CD14-positive monocyte (primary cell): ENCODE measurements at regions not wholly inside any gene's neighbourhood (a gene's known extent, or its start where the extent isn't known, plus 50 kb on each side); places are given as distances from the start of the nearest gene placed in this dataset.

Source experiments
- DNase-seq, 3 donors: peaks; one replicate each; pipeline ENCODE4 v3.0.0-alpha.2; 2011 to 2022
- H2AFZ ChIP-seq: 2 replicates; pipeline ENCODE4 v1.6.0; 2012; ENCODE audit warnings: mild to moderate bottlenecking, low read depth, low read length, inconsistent platforms; ENCODE audit not compliant: insufficient read depth, poor library complexity, severe bottlenecking
- H3K27ac ChIP-seq, 2 donors: 1 replicate in 1 of 2; 2 replicates in 1 of 2; pipeline ENCODE4 v1.5.1; 2012 to 2013; ENCODE audit warnings: low read length in 2 of 2, control low read depth in 1 of 2, inconsistent platforms in 1 of 2, low read depth in 1 of 2, mild to moderate bottlenecking in 1 of 2
- H3K27me3 ChIP-seq, 2 donors: one replicate each; pipeline versions ENCODE4 v1.6.0 to v1.6.1; 2011 to 2013; ENCODE audit warnings: low read length in 2 of 2; ENCODE audit not compliant: control insufficient read depth in 2 of 2, insufficient read depth in 2 of 2
- H3K36me3 ChIP-seq, 2 donors: replicated peaks in 1 of 2; 1 replicate in 1 of 2; 2 replicates in 1 of 2; pipeline versions ENCODE4 v1.5.1 to v1.6.1; 2012 to 2013; ENCODE audit warnings: low read length in 2 of 2, control low read depth in 1 of 2, inconsistent platforms in 1 of 2, mild to moderate bottlenecking in 1 of 2; ENCODE audit not compliant: insufficient read depth in 2 of 2, control insufficient read depth in 1 of 2
- H3K4me1 ChIP-seq, 2 donors: 1 replicate in 1 of 2; 2 replicates in 1 of 2; pipeline versions ENCODE4 v1.5.1 to v1.6.1; 2012 to 2013; ENCODE audit warnings: low read length in 2 of 2, control low read depth in 1 of 2, inconsistent platforms in 1 of 2, mild to moderate bottlenecking in 1 of 2, moderate library complexity in 1 of 2; ENCODE audit not compliant: insufficient read depth in 2 of 2, control insufficient read depth in 1 of 2
- H3K4me2 ChIP-seq: replicated peaks from 2 replicates; pipeline ENCODE3; 2012; ENCODE audit warnings: low read length, moderate library complexity, mild to moderate bottlenecking; ENCODE audit not compliant: poor library complexity, severe bottlenecking; ENCODE audit errors: extremely low read depth
- H3K4me3 ChIP-seq, 3 experiments: fragments of 200-600 bp in 1 of 3; sonication (generic) in 1 of 3; replicated peaks in 1 of 3; 1 replicate in 2 of 3; 2 replicates in 1 of 3; pipeline ENCODE4 v1.5.1; 2011 to 2013; ENCODE audit warnings: low read length in 3 of 3, mild to moderate bottlenecking in 3 of 3, control low read depth in 2 of 3, low read depth in 2 of 3, inconsistent platforms in 1 of 3, moderate library complexity in 1 of 3
- H3K79me2 ChIP-seq: 2 replicates; pipeline ENCODE4 v1.6.0; 2012; ENCODE audit warnings: mild to moderate bottlenecking, control low read depth, inconsistent platforms, low read length, moderate library complexity; ENCODE audit not compliant: insufficient read depth
- H3K9ac ChIP-seq: 2 replicates; pipeline ENCODE4 v1.6.0; 2017; ENCODE audit warnings: low read length, mild to moderate bottlenecking; ENCODE audit not compliant: insufficient read depth, poor library complexity, severe bottlenecking
- H3K9me3 ChIP-seq, 2 donors: replicated peaks in 1 of 2; 1 replicate in 1 of 2; 2 replicates in 1 of 2; pipeline versions ENCODE4 v1.5.1 to v1.6.1; 2012 to 2013; ENCODE audit warnings: low read length in 2 of 2, control low read depth in 1 of 2; ENCODE audit not compliant: control insufficient read depth in 1 of 2, insufficient read depth in 1 of 2
- H4K20me1 ChIP-seq: 2 replicates; pipeline ENCODE4 v1.6.0; 2012; ENCODE audit warnings: mild to moderate bottlenecking, low read length, control low read depth, moderate library complexity; ENCODE audit not compliant: insufficient read depth
- H3K27ac Mint-ChIP-seq, 7 donors: one replicate each; pipeline ENCODE4 v1.8.0; 2020; ENCODE audit warnings: mild to moderate bottlenecking in 7 of 7, mixed read lengths in 7 of 7, moderate library complexity in 6 of 7, inconsistent platforms in 2 of 7
- H3K27me3 Mint-ChIP-seq, 3 donors: one replicate each; pipeline ENCODE4 v1.8.0; 2021 to 2022; ENCODE audit warnings: low read depth in 3 of 3, mild to moderate bottlenecking in 3 of 3, mixed read lengths in 3 of 3, moderate library complexity in 3 of 3, inconsistent platforms in 1 of 3
- H3K36me3 Mint-ChIP-seq, 2 donors: one replicate each; pipeline ENCODE4 v1.8.0; 2020; ENCODE audit warnings: mixed read lengths in 2 of 2, inconsistent platforms in 1 of 2, mild to moderate bottlenecking in 1 of 2
- H3K4me1 Mint-ChIP-seq: one replicate; pipeline ENCODE4 v1.8.0; 2020; ENCODE audit warnings: mild to moderate bottlenecking, mixed read lengths
- H3K4me3 Mint-ChIP-seq, 2 donors: one replicate each; pipeline ENCODE4 v1.8.0; 2020; ENCODE audit warnings: mild to moderate bottlenecking in 2 of 2, mixed read lengths in 2 of 2, moderate library complexity in 1 of 2
- H3K9me3 Mint-ChIP-seq, 7 donors: one replicate each; pipeline ENCODE4 v1.8.0; 2020 to 2022; ENCODE audit warnings: mixed read lengths in 7 of 7, mild to moderate bottlenecking in 6 of 7, moderate library complexity in 6 of 7, inconsistent platforms in 2 of 7
- whole genome bisulfite sequencing: methylation state at CpG from one replicate; pipeline ENCODE4 v1.1.5; 2013; ENCODE audit warnings: missing lambda C conversion rate; ENCODE audit not compliant: insufficient coverage; 5-methylcytosine and 5-hydroxymethylcytosine counted together
- intact Hi-C, 2 donors: fragments of 100-400 bp; cut with micrococcal nuclease; formaldehyde crosslinking; loops; one replicate each; pipeline versions ENCODE4 v1.15.0 to v1.15.1; 2023
- TF ChIP-seq, protein P1 (sequence below): fragments of 200-600 bp; IDR thresholded peaks from one replicate; pipeline ENCODE4 v1.8.0; 2022; ENCODE audit warnings: antibody characterized with exemption, mild to moderate bottlenecking

DNA sequence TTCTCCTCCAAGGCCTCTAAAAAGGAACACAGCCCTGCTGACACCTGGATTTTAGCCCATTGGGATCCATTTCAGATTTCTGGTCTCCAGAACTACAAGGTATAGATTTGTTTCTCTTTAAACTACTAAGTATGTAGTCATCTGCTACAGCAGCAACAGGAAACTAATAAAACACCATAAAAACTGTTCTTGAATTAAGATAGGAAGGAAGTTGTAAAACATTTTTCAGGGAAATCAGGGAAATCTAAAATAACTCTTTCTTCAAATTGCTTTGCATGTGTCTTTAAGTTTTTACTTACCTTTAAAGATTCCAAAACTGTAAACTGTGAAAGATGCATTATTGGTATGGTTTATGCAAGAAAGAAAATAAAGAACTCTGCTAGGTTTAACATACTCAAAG is 407.0 kb upstream of the TOM1L1 start:
- no peak for DNase-seq
- no peaks in the 10 kb centered on the region for H3K79me2 ChIP-seq
- no peaks in the 10 kb centered on the region for H4K20me1 ChIP-seq
- H3K9me3 ChIP-seq = no peaks in the 10 kb centered on the region
- no peak overlapping the region for H3K27ac ChIP-seq
- no peak overlapping the region for H3K9ac ChIP-seq
- no peak overlapping the region for H2AFZ ChIP-seq
- H3K4me2 ChIP-seq = no peak overlapping the region
- Mint-ChIP-seq H3K4me1 (no peaks in the 10 kb centered on the region), H3K27ac (no peak overlapping the region), H3K27me3 (no peaks in the 10 kb centered on the region), H3K36me3 (no peaks in the 10 kb centered on the region), H3K4me3 (no peak overlapping the region), H3K9me3 (peaks cover 0 to 3% (median 0%) of the 10 kb centered on the region in 7 donors)
- no peaks in the 10 kb centered on the region for H3K36me3 ChIP-seq
- no peak overlapping the region for H3K4me3 ChIP-seq
- intact Hi-C loops = no loop called here
- no peaks in the 10 kb centered on the region for H3K27me3 ChIP-seq
- no peaks in the 10 kb centered on the region for H3K4me1 ChIP-seq
- TF ChIP-seq, protein P1, sequence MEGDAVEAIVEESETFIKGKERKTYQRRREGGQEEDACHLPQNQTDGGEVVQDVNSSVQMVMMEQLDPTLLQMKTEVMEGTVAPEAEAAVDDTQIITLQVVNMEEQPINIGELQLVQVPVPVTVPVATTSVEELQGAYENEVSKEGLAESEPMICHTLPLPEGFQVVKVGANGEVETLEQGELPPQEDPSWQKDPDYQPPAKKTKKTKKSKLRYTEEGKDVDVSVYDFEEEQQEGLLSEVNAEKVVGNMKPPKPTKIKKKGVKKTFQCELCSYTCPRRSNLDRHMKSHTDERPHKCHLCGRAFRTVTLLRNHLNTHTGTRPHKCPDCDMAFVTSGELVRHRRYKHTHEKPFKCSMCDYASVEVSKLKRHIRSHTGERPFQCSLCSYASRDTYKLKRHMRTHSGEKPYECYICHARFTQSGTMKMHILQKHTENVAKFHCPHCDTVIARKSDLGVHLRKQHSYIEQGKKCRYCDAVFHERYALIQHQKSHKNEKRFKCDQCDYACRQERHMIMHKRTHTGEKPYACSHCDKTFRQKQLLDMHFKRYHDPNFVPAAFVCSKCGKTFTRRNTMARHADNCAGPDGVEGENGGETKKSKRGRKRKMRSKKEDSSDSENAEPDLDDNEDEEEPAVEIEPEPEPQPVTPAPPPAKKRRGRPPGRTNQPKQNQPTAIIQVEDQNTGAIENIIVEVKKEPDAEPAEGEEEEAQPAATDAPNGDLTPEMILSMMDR = no peak

DNA sequence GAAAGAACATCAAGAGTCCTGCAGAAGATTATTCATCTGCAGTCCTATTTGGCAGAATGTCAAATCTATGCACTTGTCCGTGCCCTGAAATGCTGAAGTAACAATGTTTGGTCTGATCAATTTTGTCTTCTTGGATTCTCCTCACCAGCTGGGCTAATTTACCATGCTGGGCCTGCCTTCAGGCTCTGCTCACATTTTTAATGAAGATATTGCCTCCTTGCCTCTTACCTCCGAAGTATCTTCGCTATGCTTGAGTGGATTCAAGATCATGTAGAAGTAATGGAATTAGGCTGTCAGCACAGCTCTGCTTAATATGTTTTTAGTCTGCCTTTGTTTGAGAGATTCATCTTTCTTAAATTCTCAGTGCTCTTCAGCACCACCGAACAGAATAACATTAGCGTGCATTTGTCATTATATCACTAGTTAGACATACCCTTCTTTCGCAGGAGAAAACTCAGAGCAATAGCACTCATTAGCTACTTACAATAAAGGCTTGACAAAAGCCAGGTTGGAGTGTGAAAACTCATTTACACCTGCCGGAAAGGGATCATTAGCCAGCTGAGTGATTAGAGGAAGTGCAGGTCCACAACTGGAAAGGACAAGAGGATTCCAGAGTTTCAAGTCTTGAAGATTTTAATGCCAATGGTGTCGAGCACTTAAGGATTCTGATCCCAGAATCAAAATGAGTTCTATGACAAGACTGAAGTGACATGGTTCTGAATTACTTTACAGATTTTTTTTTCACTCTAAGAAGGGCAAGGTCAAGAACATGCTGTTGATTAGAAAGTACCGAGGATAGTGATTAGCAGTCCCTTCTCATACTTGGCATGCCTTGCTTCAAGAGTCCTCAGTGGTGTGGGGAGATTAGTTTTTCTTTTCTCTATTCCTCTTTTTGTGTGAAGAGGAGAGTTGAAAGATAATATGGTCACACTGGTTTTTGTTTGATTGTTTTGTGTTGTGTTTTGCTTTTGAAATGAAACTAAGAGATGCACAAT is 405.6 kb upstream of the TOM1L1 start:
- no peaks in the 10 kb centered on the region for H3K4me1 Mint-ChIP-seq
- H3K36me3 Mint-ChIP-seq = no peaks in the 10 kb centered on the region
- Histone ChIP-seq H3K27ac (no peak overlapping the region), H3K4me2 (no peak overlapping the region), H4K20me1 (no peaks in the 10 kb centered on the region), H3K9ac (no peak overlapping the region), H3K4me3 (no peak overlapping the region), H3K36me3 (no peaks in the 10 kb centered on the region), H3K9me3 (no peaks in the 10 kb centered on the region), H3K79me2 (no peaks in the 10 kb centered on the region), H2AFZ (no peak overlapping the region), H3K27me3 (no peaks in the 10 kb centered on the region), H3K4me1 (no peaks in the 10 kb centered on the region)
- DNase-seq = no peak
- peaks cover 0 to 3% (median 2%) of the 10 kb centered on the region in 7 donors for H3K9me3 Mint-ChIP-seq
- TF ChIP-seq, protein P1 = no peak
- intact Hi-C loops = no loop called here
- WGBS = 70% methylated on average over 2 of the region's 9 CpGs
- no peaks in the 10 kb centered on the region for H3K27me3 Mint-ChIP-seq
- no peak overlapping the region for H3K4me3 Mint-ChIP-seq
- H3K27ac Mint-ChIP-seq = no peak overlapping the region
